GM12873 (cell line): ENCODE measurements at regions not wholly inside any gene's neighbourhood (a gene's known extent, or its start where the extent isn't known, plus 50 kb on each side); places are given as distances from the start of the nearest gene placed in this dataset.

Experiments used
- CTCF ChIP-seq: IDR thresholded peaks from 2 replicates; pipeline ENCODE4 v1.5.1; 2012; ENCODE audit warnings: low read depth, mild to moderate bottlenecking, moderate library complexity, low read length, control low read depth; ENCODE audit not compliant: insufficient read depth; ENCODE audit errors: missing control alignments

DNA sequence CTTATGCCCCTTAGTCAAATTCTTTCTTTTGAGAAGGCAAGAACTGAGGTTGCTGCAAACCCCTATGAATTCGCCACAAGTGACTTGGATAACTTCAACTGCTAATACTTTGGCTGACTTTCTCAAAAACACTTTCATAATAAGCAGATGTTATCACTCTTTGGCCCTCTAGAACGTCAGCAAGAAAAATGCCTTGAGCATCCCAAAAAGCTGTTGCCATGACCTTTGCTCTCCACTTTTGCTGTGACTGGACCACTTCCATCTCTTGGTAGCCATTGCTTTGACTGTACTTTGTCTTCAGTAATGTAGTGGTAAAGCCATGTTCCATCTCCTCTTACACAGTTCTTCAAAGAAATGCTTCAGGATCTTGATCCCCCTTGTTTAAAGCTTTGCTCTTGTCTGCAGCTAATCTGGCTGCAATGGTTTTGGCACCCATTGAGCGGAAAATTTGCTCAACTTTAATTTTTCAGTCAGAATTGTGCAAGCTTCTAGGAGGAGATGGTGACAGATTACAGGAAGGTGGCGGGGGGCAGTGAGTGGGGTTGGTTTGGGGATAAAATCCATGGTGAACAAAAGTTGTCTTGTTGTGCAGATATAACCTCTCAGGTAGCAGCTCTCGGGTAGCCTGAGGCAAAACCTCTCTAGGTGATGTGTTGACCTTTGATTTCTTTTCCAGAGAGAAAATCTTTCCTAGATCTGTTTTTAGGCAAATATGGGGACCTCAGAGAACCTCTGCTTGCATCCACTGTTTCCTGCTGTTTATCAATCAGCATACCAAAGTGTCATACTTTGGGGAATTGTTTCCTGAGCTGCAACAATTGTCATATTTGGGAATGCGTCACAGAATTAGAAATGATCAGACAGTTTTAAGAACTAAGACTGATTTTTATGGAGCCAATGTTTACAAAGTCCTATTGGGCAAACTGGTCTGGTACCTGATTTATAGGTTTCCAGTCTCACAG is 83.6 kb downstream of the CCR1 start:
- TF ChIP-seq CTCF, result no peak

DNA sequence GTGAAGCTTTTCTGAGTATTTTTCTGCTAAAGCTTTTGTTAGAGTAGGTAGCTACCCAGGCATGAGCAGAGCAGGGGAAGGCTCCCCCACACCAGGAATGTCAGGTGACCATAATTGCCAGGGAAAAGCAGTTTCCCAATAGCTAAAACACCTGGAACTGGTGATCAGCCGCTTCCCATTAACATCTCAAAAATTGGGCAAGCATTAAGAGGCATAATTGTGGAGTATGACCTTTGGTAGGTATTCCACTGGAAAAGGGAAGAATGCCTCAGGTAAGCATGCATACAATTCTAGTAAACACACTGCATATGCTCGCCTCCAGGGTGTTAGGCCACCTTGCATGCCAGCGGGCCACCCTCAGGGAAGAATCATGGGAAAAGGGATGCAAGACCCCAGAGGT is 84.5 kb downstream of the CCR1 start:
- TF ChIP-seq CTCF, result no peak

GRCh38 chr3:46122091-46122490 is 86.0 kb downstream of the CCR1 start:
- TF ChIP-seq CTCF, result no peak

DNA sequence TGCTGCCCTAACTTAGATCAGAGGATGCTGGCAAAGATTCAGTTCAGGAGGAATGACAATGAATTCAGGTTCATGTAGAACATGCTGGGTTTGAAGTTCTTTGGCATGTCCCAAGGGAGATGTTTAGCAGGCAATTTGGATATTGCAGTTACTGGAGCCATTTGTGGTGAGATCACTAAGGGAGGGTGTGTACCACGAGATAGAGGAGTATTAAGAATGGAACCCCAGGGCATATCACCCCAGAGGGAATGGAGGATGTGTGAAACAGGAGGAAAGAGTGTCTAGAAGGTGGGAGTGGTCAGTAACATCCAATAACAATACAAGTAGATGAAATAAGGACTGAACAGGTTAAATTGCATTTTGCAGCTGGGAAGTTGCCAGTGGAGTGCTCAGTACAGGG is 87.1 kb downstream of the CCR1 start:
- no peak for TF ChIP-seq CTCF

- TF ChIP-seq CTCF, result no peak
Measured at GRCh38 chr3:46119709-46120498, 88.2 kb downstream of the CCR1 start.

- no peak for TF ChIP-seq CTCF
Measured at GRCh38 chr3:46119253-46119652, 88.9 kb downstream of the CCR1 start.

DNA sequence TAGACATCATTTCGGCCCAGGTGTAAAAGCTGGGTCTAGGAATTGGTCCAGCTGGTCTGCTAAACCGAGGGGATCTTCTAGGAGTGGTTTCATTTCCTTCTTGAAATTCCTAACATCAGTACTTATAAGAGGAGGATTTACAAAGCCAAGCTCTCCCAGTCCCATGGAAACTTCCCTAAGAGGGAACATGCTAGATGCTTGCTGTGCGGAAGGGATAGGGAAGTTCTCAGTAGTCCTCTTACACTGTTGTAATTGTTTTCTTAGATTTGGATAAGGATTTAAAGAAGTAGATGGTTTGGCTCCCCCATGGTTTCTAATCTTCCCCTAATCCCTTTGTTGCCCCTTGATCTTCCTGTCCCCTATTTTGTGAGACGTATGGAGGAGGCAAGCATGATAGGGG is 89.7 kb upstream of the XCR1 start:
- TF ChIP-seq CTCF, result no peak
